ENCODE measurements at regions not wholly inside any gene's neighbourhood (a gene's known extent, or its start where the extent isn't known, plus 50 kb on each side); places are given as distances from the start of the nearest gene placed in this dataset.

DNA sequence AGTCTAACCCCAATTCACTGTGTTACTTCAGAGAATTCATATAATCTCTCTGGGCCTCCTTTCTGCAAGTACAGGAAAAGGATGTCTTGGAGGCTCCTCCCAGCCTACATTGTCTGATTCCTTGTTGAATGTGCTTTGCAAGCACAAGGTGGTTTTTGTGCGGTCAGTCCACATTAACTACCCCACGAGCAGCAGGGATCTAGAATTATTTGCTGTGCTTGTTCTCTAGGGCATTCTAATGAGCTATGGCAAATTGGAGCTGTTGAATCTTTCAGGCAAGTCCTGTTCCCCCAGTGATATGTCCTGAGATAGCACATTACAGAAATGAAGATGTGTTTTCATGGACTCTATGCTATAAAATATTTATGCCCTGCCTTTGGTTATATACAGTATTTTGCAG, 349.4 kb downstream of the SLC4A3 start:
- H3K9me3 ChIP-seq (ENCODE audit: low read length) = no peaks in the 10 kb centered on the region
- H3K79me2 ChIP-seq (ENCODE audit: insufficient read depth, low read length) = no peaks in the 10 kb centered on the region
- no peaks in the 10 kb centered on the region for H3F3A ChIP-seq (ENCODE audit: insufficient read depth, low read length)
- H3K4me2 ChIP-seq (ENCODE audit: low read length) = no peak overlapping the region
- no peaks in the 10 kb centered on the region for H3K9me2 ChIP-seq (ENCODE audit: low read depth, low read length)
- no peak overlapping the region for H3K4me3 ChIP-seq (ENCODE audit: low read depth, low read length, poor library complexity, severe bottlenecking)
- no peaks in the 10 kb centered on the region for H3K4me1 ChIP-seq (ENCODE audit: insufficient read depth, low read length, severe bottlenecking)
- no peaks in the 10 kb centered on the region for H4K20me1 ChIP-seq (ENCODE audit: insufficient read depth, low read length)
- H2AFZ ChIP-seq (ENCODE audit: low read length) = no peak overlapping the region
- H3K27me3 ChIP-seq (ENCODE audit: insufficient read depth, low read length) = no peaks in the 10 kb centered on the region
- H3K36me3 ChIP-seq (ENCODE audit: insufficient read depth, low read length) = no peaks in the 10 kb centered on the region
- H3K9ac ChIP-seq (ENCODE audit: low read length) = no peak overlapping the region
- TF ChIP-seq, protein P1, sequence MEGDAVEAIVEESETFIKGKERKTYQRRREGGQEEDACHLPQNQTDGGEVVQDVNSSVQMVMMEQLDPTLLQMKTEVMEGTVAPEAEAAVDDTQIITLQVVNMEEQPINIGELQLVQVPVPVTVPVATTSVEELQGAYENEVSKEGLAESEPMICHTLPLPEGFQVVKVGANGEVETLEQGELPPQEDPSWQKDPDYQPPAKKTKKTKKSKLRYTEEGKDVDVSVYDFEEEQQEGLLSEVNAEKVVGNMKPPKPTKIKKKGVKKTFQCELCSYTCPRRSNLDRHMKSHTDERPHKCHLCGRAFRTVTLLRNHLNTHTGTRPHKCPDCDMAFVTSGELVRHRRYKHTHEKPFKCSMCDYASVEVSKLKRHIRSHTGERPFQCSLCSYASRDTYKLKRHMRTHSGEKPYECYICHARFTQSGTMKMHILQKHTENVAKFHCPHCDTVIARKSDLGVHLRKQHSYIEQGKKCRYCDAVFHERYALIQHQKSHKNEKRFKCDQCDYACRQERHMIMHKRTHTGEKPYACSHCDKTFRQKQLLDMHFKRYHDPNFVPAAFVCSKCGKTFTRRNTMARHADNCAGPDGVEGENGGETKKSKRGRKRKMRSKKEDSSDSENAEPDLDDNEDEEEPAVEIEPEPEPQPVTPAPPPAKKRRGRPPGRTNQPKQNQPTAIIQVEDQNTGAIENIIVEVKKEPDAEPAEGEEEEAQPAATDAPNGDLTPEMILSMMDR (IDR thresholded peaks at IDR 0.05; ENCODE audit: low read length) = no peak
- no peak for TF ChIP-seq EZH2 (IDR thresholded peaks at IDR 0.05; ENCODE audit: borderline replicate concordance, low read length)
- no peak overlapping the region for H3K27ac ChIP-seq (ENCODE audit: low read depth, low read length, poor library complexity, severe bottlenecking)

DNA sequence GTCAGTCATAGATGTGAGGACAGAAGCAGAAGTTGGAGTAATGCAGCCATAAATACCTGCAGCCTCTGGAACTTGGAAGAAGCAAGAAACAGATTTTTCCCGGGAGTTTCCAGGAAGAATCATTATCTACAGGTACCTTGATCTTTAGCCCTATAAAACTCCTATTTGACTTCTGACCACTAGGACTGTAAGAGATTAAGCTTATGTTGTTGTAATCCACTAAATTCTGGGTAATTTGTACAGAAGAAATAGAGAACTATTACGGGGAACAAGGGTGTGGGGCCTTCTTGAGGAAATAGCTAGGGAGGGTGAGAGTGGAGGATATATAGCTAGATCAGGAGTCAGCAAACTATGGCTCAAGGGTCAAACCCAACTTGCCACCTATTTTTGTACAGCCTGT, 353.2 kb downstream of the SLC4A3 start:
- Histone ChIP-seq H3F3A (ENCODE audit: insufficient read depth, low read length) (no peaks in the 10 kb centered on the region), H3K79me2 (ENCODE audit: insufficient read depth, low read length) (no peaks in the 10 kb centered on the region), H3K4me2 (ENCODE audit: low read length) (no peak overlapping the region), H3K4me3 (ENCODE audit: low read depth, low read length, poor library complexity, severe bottlenecking) (no peak overlapping the region), H2AFZ (ENCODE audit: low read length) (no peak overlapping the region), H3K4me1 (ENCODE audit: insufficient read depth, low read length, severe bottlenecking) (no peaks in the 10 kb centered on the region), H3K9ac (ENCODE audit: low read length) (no peak overlapping the region), H3K27ac (ENCODE audit: low read depth, low read length, poor library complexity, severe bottlenecking) (no peak overlapping the region), H3K27me3 (ENCODE audit: insufficient read depth, low read length) (no peaks in the 10 kb centered on the region), H4K20me1 (ENCODE audit: insufficient read depth, low read length) (no peaks in the 10 kb centered on the region), H3K9me2 (ENCODE audit: low read depth, low read length) (no peaks in the 10 kb centered on the region), H3K36me3 (ENCODE audit: insufficient read depth, low read length) (no peaks in the 10 kb centered on the region), H3K9me3 (ENCODE audit: low read length) (no peaks in the 10 kb centered on the region)
- no peak for TF ChIP-seq EZH2 (IDR thresholded peaks at IDR 0.05; ENCODE audit: borderline replicate concordance, low read length)
- TF ChIP-seq, protein P1 (IDR thresholded peaks at IDR 0.05; ENCODE audit: low read length) = no peak

DNA sequence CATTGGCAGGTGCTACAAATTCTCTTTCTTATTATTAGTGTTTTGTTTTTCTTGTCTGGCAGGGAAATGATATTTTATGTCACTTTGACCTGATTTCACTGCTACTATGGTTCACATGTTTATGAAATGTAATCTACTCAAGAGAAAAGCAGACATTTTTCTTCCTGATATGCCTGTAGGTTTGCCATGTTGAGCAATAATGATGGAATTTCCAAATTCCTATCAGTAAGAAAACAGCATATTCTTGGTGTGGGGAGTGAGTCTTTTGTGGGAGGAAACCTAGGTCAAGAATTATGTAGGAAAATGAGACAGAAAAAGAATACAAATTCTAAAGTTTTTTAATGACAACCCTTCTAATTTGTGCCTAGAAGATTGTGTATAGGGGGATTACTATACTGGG, 356.4 kb downstream of the SLC4A3 start:
- H3K4me2 ChIP-seq (ENCODE audit: low read length) = no peak overlapping the region
- TF ChIP-seq, protein P1 (IDR thresholded peaks at IDR 0.05; ENCODE audit: low read length) = no peak
- no peak for TF ChIP-seq EZH2 (IDR thresholded peaks at IDR 0.05; ENCODE audit: borderline replicate concordance, low read length)
- H3K9ac ChIP-seq (ENCODE audit: low read length) = no peak overlapping the region
- no peaks in the 10 kb centered on the region for H3K79me2 ChIP-seq (ENCODE audit: insufficient read depth, low read length)
- no peaks in the 10 kb centered on the region for H3K9me2 ChIP-seq (ENCODE audit: low read depth, low read length)
- no peaks in the 10 kb centered on the region for H3K36me3 ChIP-seq (ENCODE audit: insufficient read depth, low read length)
- no peaks in the 10 kb centered on the region for H3K27me3 ChIP-seq (ENCODE audit: insufficient read depth, low read length)
- no peak overlapping the region for H2AFZ ChIP-seq (ENCODE audit: low read length)
- no peaks in the 10 kb centered on the region for H3K4me1 ChIP-seq (ENCODE audit: insufficient read depth, low read length, severe bottlenecking)
- H3K27ac ChIP-seq (ENCODE audit: low read depth, low read length, poor library complexity, severe bottlenecking) = no peak overlapping the region
- H3K4me3 ChIP-seq (ENCODE audit: low read depth, low read length, poor library complexity, severe bottlenecking) = no peak overlapping the region
- H3K9me3 ChIP-seq (ENCODE audit: low read length) = no peaks in the 10 kb centered on the region
- no peaks in the 10 kb centered on the region for H4K20me1 ChIP-seq (ENCODE audit: insufficient read depth, low read length)
- H3F3A ChIP-seq (ENCODE audit: insufficient read depth, low read length) = no peaks in the 10 kb centered on the region

All from OCI-LY1 (cell line).